Skin of body (tissue), 1 donor: ENCODE measurements at regions not wholly inside any gene's neighbourhood (a gene's known extent, or its start where the extent isn't known, plus 50 kb on each side); places are given as distances from the start of the nearest gene placed in this dataset.

ENCODE experiments used
- DNase-seq: peaks from one replicate; lab custom pipeline; 2025; lab: John Stamatoyannopoulos, UW

- DNase-seq, result no peak
Observed at GRCh38 chr7:41142904-41143473, 559.9 kb downstream of the INHBA start.

- no peak for DNase-seq
Observed at GRCh38 chr7:41139789-41140188, 563.1 kb downstream of the INHBA start.

GRCh38 chr7:41136551-41136950, 566.3 kb downstream of the INHBA start:
- no peak for DNase-seq

GRCh38 chr7:41135511-41135910, 567.4 kb downstream of the INHBA start:
- no peak for DNase-seq

GRCh38 chr7:41134300-41135255, 568.3 kb downstream of the INHBA start:
- DNase-seq, result no peak

GRCh38 chr7:41133690-41134299, 569.1 kb downstream of the INHBA start:
- no peak for DNase-seq

GRCh38 chr7:41131956-41132355, 570.9 kb downstream of the INHBA start:
- no peak for DNase-seq

GRCh38 chr7:41130561-41131236, 572.2 kb downstream of the INHBA start:
- no peak for DNase-seq

- no peak for DNase-seq
Observed at GRCh38 chr7:41130086-41130485, 572.8 kb downstream of the INHBA start.

GRCh38 chr7:41125343-41125742, 577.5 kb downstream of the INHBA start:
- DNase-seq, result no peak

GRCh38 chr7:41122256-41122987, 580.5 kb downstream of the INHBA start:
- DNase-seq, result no peak

GRCh38 chr7:41121228-41121627, 581.7 kb downstream of the INHBA start:
- no peak for DNase-seq

- no peak for DNase-seq
Observed at GRCh38 chr7:41118486-41118885, 584.4 kb downstream of the INHBA start.

- DNase-seq, result no peak
Observed at GRCh38 chr7:41117431-41117830, 585.5 kb downstream of the INHBA start.

- DNase-seq, result no peak
Observed at GRCh38 chr7:41116817-41117216, 586.1 kb downstream of the INHBA start.

- no peak for DNase-seq
Observed at GRCh38 chr7:41116337-41116736, 586.6 kb downstream of the INHBA start.

GRCh38 chr7:41114691-41115090, 588.2 kb downstream of the INHBA start:
- no peak for DNase-seq

- no peak for DNase-seq
Observed at GRCh38 chr7:41114131-41114530, 588.8 kb downstream of the INHBA start.

GRCh38 chr7:41113719-41114118, 589.2 kb downstream of the INHBA start:
- DNase-seq, result no peak

- DNase-seq, result no peak
Observed at GRCh38 chr7:41110186-41110585, 592.7 kb downstream of the INHBA start.

GRCh38 chr7:41108821-41109220, 594.1 kb downstream of the INHBA start:
- DNase-seq, result no peak
